Calu3 (cell line): ENCODE measurements at regions not wholly inside any gene's neighbourhood (a gene's known extent, or its start where the extent isn't known, plus 50 kb on each side); places are given as distances from the start of the nearest gene placed in this dataset.

ENCODE experiments used
- BruUV-seq: library from RNA; stranded (reverse); fragments of 400-500 nt; replicated peaks from 2 replicates; lab custom pipeline; 2021; lab: Mats Ljungman, UMichigan
- CTCF ChIA-PET: fragments of 300-600 bp; sonication (Branson Sonifier 250); formaldehyde crosslinking; loops from one replicate; lab custom pipeline; 2022; ENCODE audit warnings: antibody characterized with exemption; lab: Charles Lee
- DNase-seq: peaks from one replicate; pipeline ENCODE4 v3.0.0; 2022
- H3K27ac Mint-ChIP-seq: one replicate; pipeline ENCODE4 v1.8.0; 2022; ENCODE audit warnings: mixed read lengths; ENCODE audit not compliant: unreplicated experiment
- H3K27me3 Mint-ChIP-seq: one replicate; pipeline ENCODE4 v1.8.0; 2022; ENCODE audit warnings: mixed read lengths; ENCODE audit not compliant: unreplicated experiment
- H3K36me3 Mint-ChIP-seq: one replicate; pipeline ENCODE4 v1.8.0; 2022; ENCODE audit warnings: mild to moderate bottlenecking, moderate library complexity, mixed read lengths; ENCODE audit not compliant: insufficient read depth, unreplicated experiment
- H3K4me1 Mint-ChIP-seq: one replicate; pipeline ENCODE4 v1.8.0; 2022; ENCODE audit warnings: mild to moderate bottlenecking, low read depth, mixed read lengths; ENCODE audit not compliant: unreplicated experiment
- H3K4me3 Mint-ChIP-seq: one replicate; pipeline ENCODE4 v1.8.0; 2022; ENCODE audit warnings: mild to moderate bottlenecking, low read depth, moderate library complexity, mixed read lengths; ENCODE audit not compliant: unreplicated experiment
- H3K9me3 Mint-ChIP-seq: one replicate; pipeline ENCODE4 v1.8.0; 2022; ENCODE audit warnings: low read depth, mixed read lengths; ENCODE audit not compliant: unreplicated experiment
- CTCF ChIP-seq: fragments of 200-600 bp; IDR thresholded peaks from one replicate; pipeline ENCODE4 v1.8.0; 2022; ENCODE audit warnings: antibody characterized with exemption; ENCODE audit not compliant: unreplicated experiment
- intact Hi-C: fragments of 100-400 bp; cut with micrococcal nuclease; formaldehyde crosslinking; loops from one replicate; pipeline ENCODE4 v1.10.0; 2022; ENCODE audit not compliant: unreplicated experiment

- no peak overlapping the region for H3K27ac Mint-ChIP-seq
- no peak overlapping the region for H3K4me3 Mint-ChIP-seq
- CTCF ChIA-PET = no interaction called here
- TF ChIP-seq CTCF = no peak
- no peak for DNase-seq
- no peaks in the 10 kb centered on the region for H3K27me3 Mint-ChIP-seq
- H3K4me1 Mint-ChIP-seq = peaks cover 20% of the 10 kb centered on the region
- intact Hi-C loops = no loop called here
- H3K36me3 Mint-ChIP-seq = no peaks in the 10 kb centered on the region
- BruUV-seq = no TSS peak
- peaks cover 2% of the 10 kb centered on the region for H3K9me3 Mint-ChIP-seq
Observed at GRCh38 chr14:29109589-29109988, 343.0 kb downstream of the FOXG1 start.

DNA sequence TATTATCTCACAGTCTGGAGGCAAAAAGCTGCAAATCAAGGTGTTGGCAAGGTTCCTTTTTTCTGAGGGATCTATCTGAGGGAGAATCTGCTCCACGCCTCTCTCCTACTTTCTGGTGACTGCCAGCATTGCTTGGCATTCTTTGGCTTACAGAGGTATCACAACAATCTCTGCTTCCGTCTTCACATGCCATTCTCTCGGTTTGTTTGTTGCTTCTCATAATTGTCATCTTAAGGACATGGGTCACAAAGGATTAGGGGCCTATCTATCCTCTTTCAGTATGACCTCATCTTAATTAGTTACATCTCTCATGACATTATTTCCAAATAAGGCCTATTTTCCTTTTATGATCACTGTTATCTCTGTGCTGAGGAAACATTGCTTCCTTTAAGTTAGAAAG, 345.0 kb downstream of the FOXG1 start:
- no peaks in the 10 kb centered on the region for H3K36me3 Mint-ChIP-seq
- H3K4me3 Mint-ChIP-seq = no peak overlapping the region
- peak overlapping the region; percentile 40 for H3K27ac Mint-ChIP-seq
- H3K4me1 Mint-ChIP-seq = peaks cover 20% of the 10 kb centered on the region
- no TSS peak for BruUV-seq
- no peak for DNase-seq
- TF ChIP-seq CTCF = no peak
- intact Hi-C loops = no loop called here
- H3K9me3 Mint-ChIP-seq = no peaks in the 10 kb centered on the region
- no peaks in the 10 kb centered on the region for H3K27me3 Mint-ChIP-seq
- CTCF ChIA-PET = no interaction called here

GRCh38 chr14:29123017-29123416, 356.4 kb downstream of the FOXG1 start:
- Mint-ChIP-seq H3K27ac (no peak overlapping the region), H3K36me3 (no peaks in the 10 kb centered on the region), H3K4me3 (no peak overlapping the region), H3K27me3 (no peaks in the 10 kb centered on the region), H3K4me1 (no peaks in the 10 kb centered on the region), H3K9me3 (peaks cover 2% of the 10 kb centered on the region)
- no TSS peak for BruUV-seq
- no peak for DNase-seq
- CTCF ChIA-PET = no interaction called here
- intact Hi-C loops = no loop called here
- no peak for TF ChIP-seq CTCF

GRCh38 chr14:29126361-29126760, 359.8 kb downstream of the FOXG1 start:
- BruUV-seq = no TSS peak
- CTCF ChIA-PET = no interaction called here
- no peak for DNase-seq
- Mint-ChIP-seq H3K4me3 (no peak overlapping the region), H3K9me3 (no peaks in the 10 kb centered on the region), H3K27me3 (no peaks in the 10 kb centered on the region), H3K4me1 (no peaks in the 10 kb centered on the region), H3K36me3 (no peaks in the 10 kb centered on the region), H3K27ac (no peak overlapping the region)
- TF ChIP-seq CTCF = no peak
- intact Hi-C loops = no loop called here

DNA sequence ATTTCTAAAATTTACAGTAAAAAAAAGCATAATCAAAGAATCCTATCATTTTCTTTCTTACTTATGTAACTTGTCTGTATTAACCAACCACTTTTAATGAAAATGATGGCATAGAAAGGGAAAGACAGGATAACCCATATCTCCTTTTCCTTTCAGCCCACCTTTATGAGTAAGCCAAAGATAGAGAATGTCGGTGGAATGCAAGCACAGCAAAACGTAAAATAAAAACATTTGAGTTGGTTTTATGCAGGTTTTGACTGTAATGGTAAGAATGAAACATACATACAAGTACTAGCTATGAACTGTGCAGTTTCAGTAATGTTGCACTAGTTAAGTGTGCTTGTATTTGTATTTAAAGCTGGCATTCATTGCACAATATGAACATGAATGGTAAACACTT, 360.3 kb downstream of the FOXG1 start:
- H3K27ac Mint-ChIP-seq = no peak overlapping the region
- TF ChIP-seq CTCF = no peak
- H3K4me1 Mint-ChIP-seq = no peaks in the 10 kb centered on the region
- H3K4me3 Mint-ChIP-seq = no peak overlapping the region
- no peak for DNase-seq
- H3K9me3 Mint-ChIP-seq = no peaks in the 10 kb centered on the region
- no peaks in the 10 kb centered on the region for H3K36me3 Mint-ChIP-seq
- no TSS peak for BruUV-seq
- CTCF ChIA-PET = no interaction called here
- no peaks in the 10 kb centered on the region for H3K27me3 Mint-ChIP-seq
- intact Hi-C loops = no loop called here
